CD4-positive, alpha-beta T cell (primary cell): ENCODE measurements at regions not wholly inside any gene's neighbourhood (a gene's known extent, or its start where the extent isn't known, plus 50 kb on each side); places are given as distances from the start of the nearest gene placed in this dataset.

Experiments
- ATAC-seq: fragments of 200-7000 bp; cut with Tn5 transposase; one replicate; pipeline ENCODE4 v1.10.0; 2022; ENCODE audit warnings: mild to moderate bottlenecking; ENCODE audit not compliant: poor library complexity
- CTCF ChIA-PET: fragments of 350-600 bp; sonication (Branson Sonifier 250); formaldehyde crosslinking; loops from one replicate; lab custom pipeline; 2021; ENCODE audit warnings: antibody characterized with exemption, inconsistent platforms; lab: Charles Lee
- POLR2A ChIA-PET: fragments of 350-600 bp; sonication (Branson Sonifier 250); formaldehyde crosslinking; loops from one replicate; lab custom pipeline; 2021; ENCODE audit warnings: antibody characterized with exemption, inconsistent platforms; lab: Charles Lee
- DNase-seq, 14 experiments: peaks; one replicate each; pipeline ENCODE4 v3.0.0-alpha.2; 2013 to 2020; ENCODE audit warnings: mixed read lengths in 2 of 14
- H3K27ac ChIP-seq, 2 donors: one replicate each; pipeline versions ENCODE4 v1.5.1 to v1.7.0; 2013; ENCODE audit warnings: low read length in 2 of 2, low read depth in 1 of 2, mild to moderate bottlenecking in 1 of 2
- H3K27me3 ChIP-seq, 2 experiments: 1 replicate in 1 of 2; 2 replicates in 1 of 2; pipeline versions ENCODE4 v1.6.1 to v1.7.0; 2013; ENCODE audit warnings: low read length in 2 of 2, control low read depth in 1 of 2, mild to moderate bottlenecking in 1 of 2, moderate library complexity in 1 of 2; ENCODE audit not compliant: insufficient read depth in 2 of 2, control insufficient read depth in 1 of 2
- H3K36me3 ChIP-seq: one replicate; pipeline ENCODE4 v1.6.1; 2013; ENCODE audit warnings: low read length, control low read depth; ENCODE audit not compliant: insufficient read depth
- H3K4me1 ChIP-seq: one replicate; pipeline ENCODE4 v1.6.1; 2013; ENCODE audit warnings: low read length, control low read depth; ENCODE audit not compliant: insufficient read depth
- H3K4me3 ChIP-seq: one replicate; pipeline ENCODE4 v1.5.1; 2013; ENCODE audit warnings: mild to moderate bottlenecking, low read length, moderate library complexity
- H3K9me3 ChIP-seq, 2 experiments: 1 replicate in 1 of 2; 2 replicates in 1 of 2; pipeline versions ENCODE4 v1.6.1 to v1.7.0; 2013; ENCODE audit warnings: low read length in 2 of 2, mild to moderate bottlenecking in 2 of 2, control low read depth in 1 of 2, moderate library complexity in 1 of 2; ENCODE audit not compliant: control insufficient read depth in 1 of 2, insufficient read depth in 1 of 2
- H3K27ac Mint-ChIP-seq: one replicate; pipeline ENCODE4 v1.8.0; 2020; ENCODE audit warnings: mixed read lengths
- H3K27me3 Mint-ChIP-seq: one replicate; pipeline ENCODE4 v1.8.0; 2021; ENCODE audit warnings: mixed read lengths
- H3K36me3 Mint-ChIP-seq: one replicate; pipeline ENCODE4 v1.8.0; 2021; ENCODE audit warnings: low read depth, mixed read lengths
- H3K4me1 Mint-ChIP-seq: one replicate; pipeline ENCODE4 v1.8.0; 2021; ENCODE audit warnings: low read depth, mixed read lengths
- H3K4me3 Mint-ChIP-seq: one replicate; pipeline ENCODE4 v1.8.0; 2020; ENCODE audit warnings: mild to moderate bottlenecking, mixed read lengths
- H3K9me3 Mint-ChIP-seq: one replicate; pipeline ENCODE4 v1.8.0; 2020; ENCODE audit warnings: mixed read lengths
- CTCF ChIP-seq: fragments of 200-600 bp; IDR thresholded peaks from one replicate; pipeline ENCODE4 v1.8.0; 2022; ENCODE audit warnings: antibody characterized with exemption, mild to moderate bottlenecking
- intact Hi-C, 2 experiments: fragments of 100-400 bp; cut with DNase I in 1 of 2; cut with micrococcal nuclease in 1 of 2; formaldehyde crosslinking; loops; one replicate each; pipeline versions ENCODE4 v1.15.1 to v1.9.0; 2023 to 2025; cut with DNase I, micrococcal nuclease

GRCh38 chr5:114223866-114224265 lies 138.0 kb upstream of the KCNN2 start:
- Histone ChIP-seq H3K9me3 (peaks cover 0 to 3% of the 10 kb centered on the region in 2 experiments), H3K36me3 (no peaks in the 10 kb centered on the region), H3K4me1 (no peaks in the 10 kb centered on the region), H3K27ac (no peak overlapping the region), H3K27me3 (no peaks in the 10 kb centered on the region), H3K4me3 (no peak overlapping the region)
- ATAC-seq, result no peak
- ChIA-PET POLR2A (no interaction called here), CTCF (no interaction called here)
- Mint-ChIP-seq H3K27me3 (no peaks in the 10 kb centered on the region), H3K9me3 (peaks cover 16% of the 10 kb centered on the region), H3K36me3 (no peaks in the 10 kb centered on the region), H3K4me1 (no peaks in the 10 kb centered on the region), H3K27ac (no peak overlapping the region), H3K4me3 (no peak overlapping the region)
- no peak for DNase-seq
- TF ChIP-seq CTCF, result no peak
- intact Hi-C loops, result no loop called here

- no peaks in the 10 kb centered on the region for H3K4me1 Mint-ChIP-seq
- H3K4me3 Mint-ChIP-seq, result no peak overlapping the region
- no peaks in the 10 kb centered on the region for H3K27me3 Mint-ChIP-seq
- no peak for DNase-seq
- POLR2A ChIA-PET, result no interaction called here
- TF ChIP-seq CTCF, result no peak
- Histone ChIP-seq H3K4me1 (no peaks in the 10 kb centered on the region), H3K9me3 (peaks cover 0 to 3% of the 10 kb centered on the region in 2 experiments), H3K4me3 (no peak overlapping the region), H3K27ac (no peak overlapping the region), H3K36me3 (no peaks in the 10 kb centered on the region), H3K27me3 (no peaks in the 10 kb centered on the region)
- no peaks in the 10 kb centered on the region for H3K36me3 Mint-ChIP-seq
- CTCF ChIA-PET, result no interaction called here
- intact Hi-C loops, result no loop called here
- ATAC-seq, result no peak
- no peak overlapping the region for H3K27ac Mint-ChIP-seq
- peaks cover 7% of the 10 kb centered on the region for H3K9me3 Mint-ChIP-seq
Observed at GRCh38 chr5:114237766-114238165, 124.1 kb upstream of the KCNN2 start.

GRCh38 chr5:114238771-114239313 lies 123.0 kb upstream of the KCNN2 start:
- Histone ChIP-seq H3K4me3 (no peak overlapping the region), H3K36me3 (no peaks in the 10 kb centered on the region), H3K27ac (no peak overlapping the region), H3K27me3 (no peaks in the 10 kb centered on the region), H3K9me3 (no peaks in the 10 kb centered on the region), H3K4me1 (no peaks in the 10 kb centered on the region)
- Mint-ChIP-seq H3K36me3 (no peaks in the 10 kb centered on the region), H3K27ac (no peak overlapping the region), H3K4me1 (no peaks in the 10 kb centered on the region), H3K27me3 (no peaks in the 10 kb centered on the region), H3K4me3 (no peak overlapping the region), H3K9me3 (peaks cover 7% of the 10 kb centered on the region)
- ChIA-PET CTCF (no interaction called here), POLR2A (no interaction called here)
- no peak for TF ChIP-seq CTCF
- intact Hi-C loops, result no loop called here
- ATAC-seq (no peak), DNase-seq (no peak)
